MM.1S (cell line): ENCODE measurements at regions not wholly inside any gene's neighbourhood (a gene's known extent, or its start where the extent isn't known, plus 50 kb on each side); places are given as distances from the start of the nearest gene placed in this dataset.

Source experiments
- EZH2 ChIP-seq: fragments of 300-600 bp; sonication (generic); optimal IDR thresholded peaks from 2 replicates; pipeline ENCODE3; 2017; ENCODE audit warnings: low read depth, mild to moderate bottlenecking, antibody characterized with exemption, low read length, mixed read lengths
- EZH2phosphoT487 ChIP-seq: fragments of 300-600 bp; sonication (generic); IDR thresholded peaks from 2 replicates; pipeline ENCODE4 v1.6.1; 2018; ENCODE audit warnings: antibody characterized with exemption, low read length
- TF ChIP-seq, protein P1 (sequence below): fragments of 300-600 bp; sonication (generic); IDR thresholded peaks from 2 replicates; pipeline ENCODE4 v1.5.1; 2016; ENCODE audit warnings: antibody characterized with exemption, low read length, mixed read lengths

DNA sequence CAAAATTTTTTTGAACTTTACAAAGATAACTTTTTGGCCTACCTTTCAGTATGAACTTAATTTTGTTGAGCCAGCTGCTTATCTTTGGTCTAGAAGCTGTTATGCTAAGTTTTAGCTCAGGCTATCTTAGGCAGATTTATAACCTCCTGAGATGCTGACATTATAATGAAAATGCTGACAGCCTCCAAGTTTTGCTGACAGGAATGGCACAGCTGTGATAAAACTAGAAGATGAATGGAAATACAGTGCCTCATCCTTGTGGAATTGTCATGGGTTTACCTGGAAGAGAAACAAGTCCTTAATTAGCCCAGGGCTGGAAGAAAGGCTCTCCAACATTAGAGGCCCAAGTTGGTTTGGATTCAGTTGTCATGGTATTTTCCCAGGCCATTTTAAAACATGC, 123.3 kb downstream of the OXSM start:
- TF ChIP-seq, protein P1, sequence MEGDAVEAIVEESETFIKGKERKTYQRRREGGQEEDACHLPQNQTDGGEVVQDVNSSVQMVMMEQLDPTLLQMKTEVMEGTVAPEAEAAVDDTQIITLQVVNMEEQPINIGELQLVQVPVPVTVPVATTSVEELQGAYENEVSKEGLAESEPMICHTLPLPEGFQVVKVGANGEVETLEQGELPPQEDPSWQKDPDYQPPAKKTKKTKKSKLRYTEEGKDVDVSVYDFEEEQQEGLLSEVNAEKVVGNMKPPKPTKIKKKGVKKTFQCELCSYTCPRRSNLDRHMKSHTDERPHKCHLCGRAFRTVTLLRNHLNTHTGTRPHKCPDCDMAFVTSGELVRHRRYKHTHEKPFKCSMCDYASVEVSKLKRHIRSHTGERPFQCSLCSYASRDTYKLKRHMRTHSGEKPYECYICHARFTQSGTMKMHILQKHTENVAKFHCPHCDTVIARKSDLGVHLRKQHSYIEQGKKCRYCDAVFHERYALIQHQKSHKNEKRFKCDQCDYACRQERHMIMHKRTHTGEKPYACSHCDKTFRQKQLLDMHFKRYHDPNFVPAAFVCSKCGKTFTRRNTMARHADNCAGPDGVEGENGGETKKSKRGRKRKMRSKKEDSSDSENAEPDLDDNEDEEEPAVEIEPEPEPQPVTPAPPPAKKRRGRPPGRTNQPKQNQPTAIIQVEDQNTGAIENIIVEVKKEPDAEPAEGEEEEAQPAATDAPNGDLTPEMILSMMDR, result no peak
- TF ChIP-seq EZH2 (no peak), EZH2phosphoT487 (no peak)
